ENCODE measurements at regions not wholly inside any gene's neighbourhood (a gene's known extent, or its start where the extent isn't known, plus 50 kb on each side); places are given as distances from the start of the nearest gene placed in this dataset. TPM values are rescaled to one million over a fixed set of nuclear protein-coding genes. Genes with fewer than 3 reads are reported as not detected.

Small RNAs in the stretch of these regions (small RNA-seq; reads per million reads assigned to genes)
- not detected for gene RNU6-18P

All from GM12878 (cell line).